ENCODE measurements at regions not wholly inside any gene's neighbourhood (a gene's known extent, or its start where the extent isn't known, plus 50 kb on each side); places are given as distances from the start of the nearest gene placed in this dataset.

DNA sequence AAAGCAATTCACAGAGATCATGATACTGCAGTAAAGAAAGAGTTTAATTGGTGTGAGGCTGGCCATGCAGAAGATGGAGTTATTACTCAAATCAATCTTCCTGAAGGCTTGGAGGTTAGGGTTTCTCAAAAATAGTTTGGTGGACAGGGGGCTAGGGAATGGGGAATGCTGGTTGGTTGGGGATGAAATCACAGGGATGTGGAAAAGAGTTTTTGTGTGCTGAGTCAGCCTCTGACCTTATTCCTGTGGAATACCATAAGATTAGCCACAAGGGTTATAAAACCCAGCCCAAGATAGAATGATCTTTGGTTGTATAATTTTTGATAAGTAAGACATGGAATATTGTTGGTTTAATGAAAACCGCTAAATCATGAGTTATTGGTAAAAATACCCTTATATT, 764.3 kb downstream of the TYW1 start:
- TF ChIP-seq, protein P1, sequence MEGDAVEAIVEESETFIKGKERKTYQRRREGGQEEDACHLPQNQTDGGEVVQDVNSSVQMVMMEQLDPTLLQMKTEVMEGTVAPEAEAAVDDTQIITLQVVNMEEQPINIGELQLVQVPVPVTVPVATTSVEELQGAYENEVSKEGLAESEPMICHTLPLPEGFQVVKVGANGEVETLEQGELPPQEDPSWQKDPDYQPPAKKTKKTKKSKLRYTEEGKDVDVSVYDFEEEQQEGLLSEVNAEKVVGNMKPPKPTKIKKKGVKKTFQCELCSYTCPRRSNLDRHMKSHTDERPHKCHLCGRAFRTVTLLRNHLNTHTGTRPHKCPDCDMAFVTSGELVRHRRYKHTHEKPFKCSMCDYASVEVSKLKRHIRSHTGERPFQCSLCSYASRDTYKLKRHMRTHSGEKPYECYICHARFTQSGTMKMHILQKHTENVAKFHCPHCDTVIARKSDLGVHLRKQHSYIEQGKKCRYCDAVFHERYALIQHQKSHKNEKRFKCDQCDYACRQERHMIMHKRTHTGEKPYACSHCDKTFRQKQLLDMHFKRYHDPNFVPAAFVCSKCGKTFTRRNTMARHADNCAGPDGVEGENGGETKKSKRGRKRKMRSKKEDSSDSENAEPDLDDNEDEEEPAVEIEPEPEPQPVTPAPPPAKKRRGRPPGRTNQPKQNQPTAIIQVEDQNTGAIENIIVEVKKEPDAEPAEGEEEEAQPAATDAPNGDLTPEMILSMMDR (IDR thresholded peaks at IDR 0.05; ENCODE audit: low read depth, low read length, poor library complexity, severe bottlenecking): no peak
- TF ChIP-seq EZH2phosphoT487 (IDR thresholded peaks at IDR 0.05; ENCODE audit: borderline replicate concordance, low read length): no peak

All from DOHH2 (cell line).